ENCODE measurements at regions not wholly inside any gene's neighbourhood (a gene's known extent, or its start where the extent isn't known, plus 50 kb on each side); places are given as distances from the start of the nearest gene placed in this dataset.

DNA sequence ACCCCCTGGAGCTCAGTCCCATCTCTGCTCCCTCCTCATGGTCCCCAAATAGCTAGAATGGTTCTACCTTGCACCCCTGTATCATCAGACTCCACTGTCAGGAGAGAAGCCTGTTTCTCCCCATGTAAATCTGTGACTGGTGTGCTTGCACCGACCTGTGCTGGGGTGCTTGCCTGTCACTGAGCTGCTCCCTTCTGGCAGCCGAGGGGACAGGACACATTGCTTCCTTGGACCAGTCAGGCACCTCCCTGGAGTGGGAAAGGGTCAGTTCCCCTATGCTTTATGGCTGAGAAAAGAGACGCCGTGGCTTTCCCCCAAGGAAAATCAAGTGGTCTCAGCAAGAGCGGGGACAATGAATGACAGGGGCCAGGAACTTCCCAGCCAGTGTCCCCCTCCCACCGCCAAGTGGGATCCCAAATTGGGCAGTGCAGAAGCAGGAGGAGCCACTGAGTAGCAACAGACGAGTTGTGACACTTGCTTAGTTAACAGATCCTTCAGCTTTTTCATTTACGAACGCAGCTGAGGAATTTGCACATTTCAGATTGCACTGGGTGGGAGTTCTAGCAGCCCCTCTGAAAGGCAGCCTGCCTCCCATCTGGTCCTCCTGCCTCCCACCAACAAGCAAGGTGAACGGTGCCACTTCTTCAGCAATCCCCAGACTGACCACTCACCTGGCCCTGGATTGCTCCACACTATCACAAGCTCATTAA, 156.4 kb downstream of the KATNIP start:
- intact Hi-C loops (cut with DNase I): no loop called here
- Histone ChIP-seq H3K4me1 (peaks cover 0 to 7% (median 0%) of the 10 kb centered on the region in 12 donors), H3K27ac (no peak overlapping the region), H3K27me3 (no peaks in the 10 kb centered on the region), H3K9me3 (no peaks in the 10 kb centered on the region), H3K36me3 (peaks cover 0 to 38% (median 22%) of the 10 kb centered on the region in 9 donors), H3K4me3 (no peak overlapping the region)
- no peak for ATAC-seq
- TF ChIP-seq, protein P1, sequence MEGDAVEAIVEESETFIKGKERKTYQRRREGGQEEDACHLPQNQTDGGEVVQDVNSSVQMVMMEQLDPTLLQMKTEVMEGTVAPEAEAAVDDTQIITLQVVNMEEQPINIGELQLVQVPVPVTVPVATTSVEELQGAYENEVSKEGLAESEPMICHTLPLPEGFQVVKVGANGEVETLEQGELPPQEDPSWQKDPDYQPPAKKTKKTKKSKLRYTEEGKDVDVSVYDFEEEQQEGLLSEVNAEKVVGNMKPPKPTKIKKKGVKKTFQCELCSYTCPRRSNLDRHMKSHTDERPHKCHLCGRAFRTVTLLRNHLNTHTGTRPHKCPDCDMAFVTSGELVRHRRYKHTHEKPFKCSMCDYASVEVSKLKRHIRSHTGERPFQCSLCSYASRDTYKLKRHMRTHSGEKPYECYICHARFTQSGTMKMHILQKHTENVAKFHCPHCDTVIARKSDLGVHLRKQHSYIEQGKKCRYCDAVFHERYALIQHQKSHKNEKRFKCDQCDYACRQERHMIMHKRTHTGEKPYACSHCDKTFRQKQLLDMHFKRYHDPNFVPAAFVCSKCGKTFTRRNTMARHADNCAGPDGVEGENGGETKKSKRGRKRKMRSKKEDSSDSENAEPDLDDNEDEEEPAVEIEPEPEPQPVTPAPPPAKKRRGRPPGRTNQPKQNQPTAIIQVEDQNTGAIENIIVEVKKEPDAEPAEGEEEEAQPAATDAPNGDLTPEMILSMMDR (IDR thresholded peaks at IDR 0.05): no peak
- TF ChIP-seq POLR2A (IDR thresholded peaks at IDR 0.05): no peak
- DNase-seq: no peak
- WGBS, 4 donors: 82 to 88% (median 84%) methylated on average over 10 of the region's 10 CpGs

DNA sequence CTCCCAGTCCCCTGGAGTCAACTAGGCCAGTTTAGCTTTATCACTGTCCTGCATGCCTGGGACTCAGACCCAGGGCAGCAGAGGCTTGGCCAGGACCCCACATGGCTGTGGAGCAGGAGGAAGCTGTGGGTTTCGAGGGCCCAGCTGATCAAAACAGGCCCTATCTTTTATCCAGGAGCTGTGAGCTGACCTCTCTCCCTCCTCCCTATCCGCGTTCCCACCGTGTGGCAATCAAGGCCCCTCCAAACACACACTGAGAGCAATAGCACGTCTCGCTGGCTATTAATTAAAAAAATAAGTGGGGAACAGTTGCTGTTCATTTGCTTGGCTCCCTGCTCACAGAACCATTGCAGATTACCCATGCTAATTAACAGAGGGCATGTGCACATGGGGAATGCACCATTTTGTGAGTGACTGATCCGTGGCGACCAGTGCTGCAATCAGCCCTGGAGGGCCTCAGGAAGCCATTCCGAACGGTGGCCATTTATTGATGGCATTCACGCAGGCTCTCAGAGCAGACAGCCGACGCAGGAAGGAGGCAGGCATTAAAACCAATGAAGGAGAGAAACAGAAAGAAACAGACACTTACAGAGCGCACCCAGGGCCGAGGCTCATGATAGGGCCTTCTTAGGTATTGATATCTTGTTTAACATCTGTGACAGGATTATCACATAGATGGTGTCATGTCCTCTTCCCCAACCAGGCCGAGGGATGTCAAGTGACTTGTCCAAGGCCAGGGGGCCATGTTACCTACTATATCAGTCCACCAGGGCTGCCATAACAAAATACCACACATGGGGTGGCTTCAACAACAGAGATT, 157.1 kb downstream of the KATNIP start:
- peaks cover 0 to 35% (median 22%) of the 10 kb centered on the region in 9 donors for H3K36me3 ChIP-seq
- WGBS, 4 donors: 91 to 94% (median 93%) methylated on average over 16 of the region's 16 CpGs
- no peak overlapping the region for H3K4me3 ChIP-seq
- H3K4me1 ChIP-seq: peaks cover 0 to 7% (median 0%) of the 10 kb centered on the region in 12 donors
- no peak for TF ChIP-seq POLR2A (IDR thresholded peaks at IDR 0.05)
- TF ChIP-seq, protein P1 (IDR thresholded peaks at IDR 0.05): no peak
- no peaks in the 10 kb centered on the region for H3K27me3 ChIP-seq
- DNase-seq: no peak
- ATAC-seq: no peak
- intact Hi-C loops (cut with DNase I): no loop called here
- H3K27ac ChIP-seq: no peak overlapping the region
- H3K9me3 ChIP-seq: no peaks in the 10 kb centered on the region

DNA sequence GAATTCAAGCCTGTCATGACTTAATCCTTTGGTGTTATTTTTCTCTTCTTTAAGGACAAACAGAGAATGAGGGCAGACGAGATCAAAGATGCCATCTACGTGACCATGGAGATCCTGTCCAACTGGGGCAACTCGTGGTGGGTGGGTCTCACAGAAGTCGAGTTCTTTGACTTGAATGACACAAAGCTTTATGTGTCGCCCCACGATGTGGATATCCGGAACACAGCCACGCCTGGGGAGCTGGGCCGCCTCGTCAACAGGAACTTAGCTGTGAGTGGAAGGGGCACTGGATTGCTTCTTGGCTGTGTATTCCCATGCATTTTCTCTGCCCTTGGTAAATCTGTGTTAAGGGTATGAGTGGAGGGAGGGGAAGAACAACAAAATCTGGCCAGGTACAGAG, 158.7 kb downstream of the KATNIP start:
- Histone ChIP-seq H3K4me1 (peaks cover 0 to under 1% (median 0%) of the 10 kb centered on the region in 12 donors), H3K27me3 (no peaks in the 10 kb centered on the region), H3K9me3 (no peaks in the 10 kb centered on the region), H3K4me3 (no peak overlapping the region), H3K36me3 (peaks cover 0 to 44% (median 22%) of the 10 kb centered on the region in 9 donors), H3K27ac (no peak overlapping the region)
- ATAC-seq (no peak), DNase-seq (no peak)
- no peak for TF ChIP-seq POLR2A (IDR thresholded peaks at IDR 0.05)
- TF ChIP-seq, protein P1 (IDR thresholded peaks at IDR 0.05): no peak
- intact Hi-C loops (cut with DNase I): no loop called here
- WGBS, 4 donors: 89 to 97% (median 96%) methylated on average over 10 of the region's 10 CpGs

DNA sequence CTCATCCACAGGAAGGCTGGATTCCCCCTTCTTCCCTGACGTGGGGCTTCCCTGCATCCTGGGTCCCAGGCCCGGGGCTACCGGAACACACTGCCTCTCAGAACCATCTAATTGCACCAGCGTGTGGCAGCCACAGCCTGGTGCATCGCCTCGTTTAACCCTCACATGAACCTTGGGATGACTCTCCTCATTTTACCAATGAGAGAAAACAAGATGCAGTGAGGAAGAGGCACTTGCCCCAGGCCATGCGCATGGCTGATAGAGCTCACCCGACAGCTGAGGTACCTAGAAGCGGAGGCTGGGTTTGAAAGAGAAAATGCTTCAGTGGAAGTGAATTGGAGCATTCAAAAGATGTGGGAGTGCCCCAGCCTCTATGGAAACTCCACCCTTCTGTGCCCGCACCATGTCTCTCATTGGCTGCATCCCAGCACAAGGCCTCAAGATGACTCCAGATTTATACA, 162.3 kb downstream of the KATNIP start:
- Histone ChIP-seq H3K36me3 (peaks cover 0 to 35% (median 22%) of the 10 kb centered on the region in 9 donors), H3K4me3 (no peak overlapping the region), H3K27me3 (no peaks in the 10 kb centered on the region), H3K9me3 (no peaks in the 10 kb centered on the region), H3K4me1 (no peaks in the 10 kb centered on the region), H3K27ac (no peak overlapping the region)
- WGBS, 4 donors: 88 to 94% (median 92%) methylated on average over 8 to 10 of the region's 10 CpGs
- intact Hi-C loops (cut with DNase I): no loop called here
- no peak for ATAC-seq
- DNase-seq: peak in 1 of 5 donors; percentile 22
- TF ChIP-seq POLR2A (IDR thresholded peaks at IDR 0.05): no peak
- TF ChIP-seq, protein P1 (IDR thresholded peaks at IDR 0.05): no peak

All from heart left ventricle (tissue), 16 donors.